HG02938 (cell line): ENCODE measurements at regions not wholly inside any gene's neighbourhood (a gene's known extent, or its start where the extent isn't known, plus 50 kb on each side); places are given as distances from the start of the nearest gene placed in this dataset.
"Not testable (repeated sequence)": the region's sequence is repeated elsewhere in the genome, so short reads cannot be mapped to it uniquely, and the experiment has no call there.

Source experiments
- ATAC-seq: cut with Tn5 transposase; IDR thresholded peaks from one replicate; pipeline ENCODE4 v1.9.1; 2021; ENCODE audit warnings: mild to moderate bottlenecking, moderate library complexity; ENCODE audit not compliant: unreplicated experiment

DNA sequence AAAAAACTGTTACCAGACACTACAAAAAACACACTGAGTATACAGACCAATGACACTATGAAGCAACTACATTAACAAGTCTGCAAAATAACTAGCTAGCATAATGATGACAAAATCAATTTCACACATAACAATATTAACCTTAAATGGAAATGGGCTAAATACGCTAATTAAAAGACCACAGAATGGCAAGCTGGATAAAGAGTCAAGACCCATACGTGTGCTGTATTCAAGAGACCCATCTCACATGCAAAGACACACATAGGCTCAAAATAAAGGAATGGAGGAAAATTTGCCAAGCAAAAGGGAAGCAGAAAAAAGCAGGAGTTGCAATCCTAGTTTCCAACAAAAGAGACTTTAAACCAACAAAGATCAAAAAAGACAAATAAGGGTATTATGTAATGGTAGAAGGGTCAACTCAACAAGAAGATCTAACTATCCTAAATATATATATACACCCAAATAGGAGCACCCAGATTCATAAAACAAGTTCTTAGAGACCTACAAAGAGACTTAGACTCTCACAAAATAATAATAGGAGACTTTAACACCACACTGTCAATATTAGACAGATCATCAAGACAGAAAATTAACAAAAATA, 158.6 kb downstream of the ALDH8A1 start:
- not testable (repeated sequence) for ATAC-seq

- ATAC-seq: no peak
Measured at GRCh38 chr6:134787261-134787877, 162.5 kb downstream of the ALDH8A1 start.

DNA sequence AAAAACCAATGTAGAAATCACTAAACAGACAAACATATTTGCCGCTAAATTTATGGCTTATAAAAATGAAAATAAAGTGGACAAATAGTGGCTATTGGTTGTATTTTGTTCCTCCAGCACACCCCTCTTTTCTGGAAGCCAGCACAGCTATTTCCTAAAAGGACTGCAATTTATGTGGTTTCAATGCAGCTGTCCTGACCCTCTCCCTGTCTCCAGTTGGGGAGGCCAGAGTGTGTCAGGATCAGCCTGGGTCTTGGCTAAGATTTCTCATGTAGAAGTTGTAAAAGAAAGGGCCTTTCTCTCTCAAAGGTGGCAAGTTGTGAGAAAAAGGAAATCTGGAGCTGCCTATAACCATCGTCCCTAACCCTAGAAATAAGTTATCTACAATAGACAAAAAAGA, 165.6 kb downstream of the ALDH8A1 start:
- no peak for ATAC-seq

DNA sequence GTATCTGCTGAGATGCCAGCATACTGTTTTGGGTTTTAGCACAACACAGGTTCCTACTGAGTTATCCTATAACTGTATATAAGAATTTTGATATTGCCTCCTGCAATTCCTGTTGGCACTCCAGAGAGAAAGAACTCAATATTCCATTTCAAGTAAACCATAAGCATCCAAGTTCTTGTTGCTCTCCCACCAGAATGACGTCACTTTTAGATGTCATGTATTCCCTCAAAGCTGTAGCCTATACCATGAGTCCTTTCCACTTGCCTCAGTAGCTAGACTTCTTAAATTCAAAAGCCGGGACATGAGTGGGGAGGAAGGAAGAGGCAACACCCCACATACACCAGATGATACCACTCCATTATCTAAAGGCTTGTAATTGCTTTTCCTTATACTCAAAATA, 171.5 kb downstream of the ALDH8A1 start:
- ATAC-seq: no peak

DNA sequence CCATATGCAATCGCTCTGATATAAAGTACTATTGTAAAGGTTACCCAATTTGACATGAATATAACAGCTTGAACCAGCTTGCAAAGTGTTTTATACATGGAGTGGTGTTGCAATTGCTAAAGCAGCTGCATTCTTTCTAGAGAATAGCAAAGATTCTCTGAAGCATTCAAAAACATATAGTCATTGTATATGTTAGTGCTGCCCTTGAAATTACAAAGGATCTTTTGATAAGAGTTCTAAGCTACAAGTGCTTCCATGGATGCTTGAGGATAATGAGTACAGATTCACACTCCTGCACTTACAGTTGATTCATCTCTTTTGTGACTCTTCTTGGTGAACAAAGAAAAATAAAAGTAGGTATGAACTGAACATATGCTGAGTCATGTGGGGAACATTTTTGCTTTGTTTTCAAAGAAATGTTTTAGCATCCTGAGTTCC, 175.7 kb downstream of the ALDH8A1 start:
- no peak for ATAC-seq

GRCh38 chr6:134772671-134773360, 177.1 kb downstream of the ALDH8A1 start:
- no peak for ATAC-seq

DNA sequence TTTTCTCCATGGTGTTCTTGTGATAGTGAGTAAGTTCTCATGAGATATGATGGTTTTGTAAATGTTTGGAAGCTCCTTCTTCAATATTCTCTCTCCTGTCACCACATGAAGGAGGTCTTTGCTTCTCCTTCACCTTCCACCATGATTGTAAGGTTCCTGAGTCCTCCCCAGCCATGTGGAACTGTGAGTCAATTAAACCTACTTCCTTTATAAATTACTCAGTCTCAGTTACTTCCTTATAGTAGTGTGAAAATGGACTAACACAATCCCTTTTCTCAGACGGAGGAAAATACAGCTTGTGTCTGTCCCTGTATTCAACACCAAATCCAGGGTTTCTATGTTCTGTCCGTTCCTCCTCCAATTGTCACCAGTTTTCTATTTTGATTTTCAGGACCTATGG, 181.0 kb downstream of the ALDH8A1 start:
- no peak for ATAC-seq

DNA sequence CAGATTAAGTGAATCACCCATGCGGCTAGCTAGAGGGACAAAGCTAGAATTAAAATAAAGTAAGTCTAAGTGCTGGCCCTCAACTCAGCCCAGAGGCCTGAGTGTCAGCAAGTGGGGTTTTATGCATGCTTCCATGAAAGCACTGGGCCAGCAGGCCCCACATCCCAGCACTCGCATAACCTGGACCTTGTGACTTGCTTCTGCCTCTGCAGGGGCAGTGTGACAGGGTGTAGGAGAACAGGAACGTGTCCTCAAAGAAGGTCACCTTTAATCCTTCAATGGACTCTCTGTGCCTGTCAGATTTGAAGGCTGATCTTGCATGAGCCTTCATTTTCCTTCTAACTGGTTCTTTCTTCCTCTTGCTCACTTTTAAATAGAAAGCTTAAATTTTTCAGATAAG, 183.4 kb downstream of the ALDH8A1 start:
- ATAC-seq: no peak

GRCh38 chr6:134764741-134765140, 185.2 kb downstream of the ALDH8A1 start:
- ATAC-seq: no peak

DNA sequence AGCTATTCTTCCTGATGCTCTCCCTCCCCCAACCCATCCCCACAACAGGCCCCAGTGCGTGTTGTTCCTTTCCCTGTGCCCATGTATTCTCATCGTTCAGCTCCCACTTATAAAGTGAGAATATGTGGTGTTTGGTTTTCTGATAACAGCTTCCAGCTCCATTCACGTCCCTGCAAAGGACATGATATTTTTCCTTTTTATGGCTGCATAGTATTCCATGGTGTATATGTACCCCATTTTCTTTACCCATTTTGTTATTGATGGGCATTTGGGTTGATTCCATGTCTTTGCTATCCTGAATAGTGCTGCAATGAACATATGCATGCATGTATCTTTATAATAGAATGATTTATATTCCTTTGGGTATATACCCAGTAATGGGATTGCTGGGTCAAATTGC, 186.3 kb downstream of the ALDH8A1 start:
- not testable (repeated sequence) for ATAC-seq

- no peak for ATAC-seq
Measured at GRCh38 chr6:134758621-134759020, 191.3 kb downstream of the ALDH8A1 start.

GRCh38 chr6:134757911-134758361, 192.0 kb downstream of the ALDH8A1 start:
- no peak for ATAC-seq

DNA sequence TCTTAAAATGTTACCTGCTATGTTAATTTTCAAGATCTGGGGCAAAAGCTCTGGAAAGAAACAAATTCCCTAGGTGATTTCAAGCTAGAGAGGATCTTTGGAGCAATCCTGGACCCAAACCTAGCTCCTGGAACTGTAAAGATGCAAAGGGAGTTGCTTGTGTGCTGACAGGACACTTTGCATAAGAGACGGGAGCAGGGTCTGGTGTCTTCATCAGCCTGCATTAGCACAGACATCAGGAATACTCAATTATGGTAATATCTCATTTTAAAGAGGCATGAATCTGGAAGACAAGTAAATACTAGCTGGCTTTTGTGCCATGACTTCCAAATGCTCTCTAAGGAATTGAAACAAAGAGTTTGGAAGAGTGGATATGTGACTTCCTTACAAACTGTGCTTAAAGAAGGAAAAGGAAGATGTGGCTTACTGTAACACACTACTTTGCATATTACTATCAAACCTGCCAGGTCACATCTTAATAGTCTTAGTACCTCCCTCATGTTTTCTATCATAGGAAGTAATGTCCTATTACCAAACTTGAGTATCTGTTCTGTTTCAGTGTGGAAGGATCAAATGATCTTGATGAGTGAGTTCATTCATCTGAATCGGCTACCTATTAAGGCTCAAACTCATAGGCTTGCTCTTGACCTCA, 193.4 kb downstream of the ALDH8A1 start:
- ATAC-seq: no peak

DNA sequence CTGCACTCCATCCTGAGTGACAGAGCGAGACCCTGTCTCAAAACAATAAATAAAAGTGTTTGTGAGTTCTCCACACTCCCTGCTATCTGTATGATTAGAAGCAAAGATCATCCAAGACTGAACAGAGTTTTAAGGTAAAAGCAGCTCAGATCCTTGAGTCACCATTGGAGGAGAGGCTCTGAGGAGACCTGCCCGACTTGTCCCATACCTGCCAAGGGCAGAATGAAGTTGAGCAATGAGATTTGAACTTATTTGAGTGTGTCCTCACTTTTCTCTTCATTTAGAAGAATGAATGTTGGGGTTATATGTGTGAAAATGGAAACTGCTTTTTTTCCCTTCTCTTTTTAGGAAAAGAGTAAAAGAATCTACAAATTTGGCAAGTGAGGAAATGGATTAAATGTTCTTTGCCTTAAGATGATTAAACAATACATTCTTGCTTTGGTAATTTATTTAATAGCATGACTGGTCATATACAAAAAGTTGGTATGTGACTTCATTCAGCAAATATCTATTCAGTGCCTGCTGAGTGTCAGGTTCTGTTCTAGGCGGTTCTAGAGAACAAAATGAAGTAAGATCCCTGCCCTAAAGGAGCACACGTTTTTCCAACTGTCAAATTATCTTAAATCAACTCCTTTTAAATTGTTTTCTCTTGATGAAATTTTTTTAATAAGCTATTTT, 195.7 kb downstream of the ALDH8A1 start:
- no peak for ATAC-seq

GRCh38 chr6:134753001-134753400, 196.9 kb downstream of the ALDH8A1 start:
- ATAC-seq: no peak

DNA sequence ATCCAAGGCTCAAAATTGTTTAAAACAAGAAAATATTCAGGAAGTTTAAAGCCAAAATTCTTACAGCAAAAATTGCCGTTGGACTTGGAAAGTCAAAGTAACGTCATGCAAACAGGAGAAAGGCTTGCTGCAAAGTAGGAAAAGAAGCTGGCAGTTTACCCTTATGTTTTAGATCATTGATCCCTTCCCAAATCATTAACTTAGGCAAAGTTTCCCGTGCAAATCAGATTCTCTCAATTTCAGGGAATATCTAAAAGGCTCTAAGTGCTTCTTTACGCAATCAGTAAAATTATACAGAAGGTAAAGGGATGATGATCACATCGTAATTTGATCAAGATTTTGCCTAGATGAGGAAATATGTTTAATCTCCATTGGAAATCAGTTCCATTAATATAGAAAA, 197.5 kb downstream of the ALDH8A1 start:
- ATAC-seq: no peak

DNA sequence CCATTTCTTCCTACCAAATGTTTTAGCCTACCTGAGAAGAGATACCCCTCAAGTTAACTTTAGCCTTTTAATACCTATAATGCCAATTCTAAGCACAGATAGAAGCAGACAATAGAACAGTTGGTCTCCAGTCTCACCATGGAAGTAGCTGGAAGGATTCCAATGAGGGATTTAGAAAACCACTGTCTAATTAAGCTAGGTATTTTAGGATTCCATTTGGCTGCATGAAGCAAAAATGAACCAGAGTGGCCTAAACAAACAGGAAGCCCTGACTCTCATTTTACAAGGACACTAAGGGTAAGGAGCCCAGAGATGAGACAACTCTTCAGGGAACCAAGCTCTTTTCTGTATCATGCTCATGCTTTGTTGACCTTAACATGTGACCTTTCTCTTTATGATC, 199.2 kb downstream of the ALDH8A1 start:
- ATAC-seq: no peak

DNA sequence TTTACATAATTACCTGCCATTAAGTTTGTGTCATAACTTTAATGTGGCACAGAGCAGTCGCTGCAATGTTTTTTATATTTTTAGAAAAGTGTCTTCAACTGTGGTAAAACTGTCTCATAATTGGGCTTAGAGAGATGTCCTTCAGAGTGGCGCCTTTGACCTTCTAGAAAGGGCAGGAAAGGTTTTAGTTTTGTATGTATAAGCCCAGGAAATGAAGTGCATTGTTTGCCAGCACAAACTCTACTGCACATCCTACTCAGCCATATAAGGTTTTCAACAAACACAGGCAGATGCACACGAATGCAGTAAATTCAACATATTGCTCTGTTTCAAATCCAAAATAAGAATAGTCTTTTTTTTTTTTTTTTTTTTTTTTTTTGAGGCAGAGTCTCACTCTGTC, 201.4 kb downstream of the ALDH8A1 start:
- no peak for ATAC-seq

DNA sequence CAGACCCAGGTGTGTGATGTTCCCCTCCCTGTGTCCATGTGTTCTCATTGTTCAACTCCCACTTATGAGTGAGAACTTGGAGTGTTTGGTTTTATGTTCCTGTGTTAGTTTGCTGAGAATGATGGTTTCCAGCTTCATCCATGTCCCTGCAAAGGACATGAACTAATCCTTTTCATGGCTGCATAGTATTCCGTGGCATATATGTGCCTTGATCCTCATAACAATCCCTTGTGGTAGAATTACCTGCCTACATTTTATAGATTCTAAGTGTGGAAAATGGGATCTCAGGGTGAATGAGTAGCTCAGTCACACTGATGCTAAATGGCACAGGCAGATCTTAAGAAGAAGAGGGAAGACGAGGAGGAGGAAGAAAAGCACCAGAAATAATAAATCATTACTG, 202.7 kb downstream of the ALDH8A1 start:
- ATAC-seq: not testable (repeated sequence)

- no peak for ATAC-seq
Measured at GRCh38 chr6:134746140-134746539, 203.8 kb downstream of the ALDH8A1 start.

- not testable (repeated sequence) for ATAC-seq
Measured at GRCh38 chr6:134745192-134745591, 204.7 kb downstream of the ALDH8A1 start.
